ENCODE measurements at regions not wholly inside any gene's neighbourhood (a gene's known extent, or its start where the extent isn't known, plus 50 kb on each side); places are given as distances from the start of the nearest gene placed in this dataset.

DNA sequence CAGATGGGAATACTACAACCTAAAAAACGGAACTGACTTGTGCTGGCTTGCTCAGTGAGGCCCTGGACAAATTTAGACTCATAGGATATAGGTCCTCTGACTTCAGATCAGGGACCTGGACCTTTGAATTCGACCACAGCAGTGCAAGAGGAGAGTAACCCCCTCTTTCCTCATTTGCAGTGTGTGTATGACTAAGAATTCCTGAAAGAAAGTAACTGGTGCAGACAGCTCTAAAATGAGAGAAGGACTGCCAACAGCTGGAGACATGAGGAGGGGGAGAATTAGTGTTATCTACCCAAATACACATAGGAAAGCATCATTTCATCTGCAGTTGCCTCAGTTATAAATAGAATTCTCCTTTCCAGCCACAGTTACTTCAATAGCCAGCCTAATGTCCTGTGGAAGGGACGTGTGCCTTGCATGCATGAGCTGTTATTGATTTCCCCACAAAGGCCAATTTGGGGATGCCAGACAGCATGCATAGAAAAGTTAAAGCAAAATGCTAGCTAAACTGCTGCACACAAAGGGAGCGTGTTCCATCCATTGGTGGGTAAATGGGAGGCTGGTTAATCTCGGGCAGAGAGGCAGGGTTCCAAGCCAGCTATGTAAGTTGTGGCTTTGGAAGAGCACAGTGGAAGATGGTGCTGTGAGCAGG, 442.7 kb downstream of the CDK5RAP2 start:
- no peak overlapping the region for H3K9ac ChIP-seq (ENCODE audit: low read length)
- H3K27me3 ChIP-seq (ENCODE audit: insufficient read depth, low read length): peaks cover 5% of the 10 kb centered on the region
- no peaks in the 10 kb centered on the region for H3K9me2 ChIP-seq (ENCODE audit: insufficient read depth)
- H3K4me3 ChIP-seq (replicated peaks in 1 of 2; ENCODE audit: low read depth in 1 of 2, low read length in 2 of 2): no peak overlapping the region
- H3K4me2 ChIP-seq (ENCODE audit: low read length): no peak overlapping the region
- ATAC-seq (no peak), DNase-seq (ENCODE audit: low read depth, low spot score) (no peak)
- H3K79me2 ChIP-seq (ENCODE audit: insufficient read depth, low read length): no peaks in the 10 kb centered on the region
- no peaks in the 10 kb centered on the region for H4K20me1 ChIP-seq (ENCODE audit: insufficient read depth)
- TF ChIP-seq RAD21 (IDR thresholded peaks at IDR 0.05; ENCODE audit: low read depth) (no peak), SIN3A (IDR thresholded peaks at IDR 0.05; ENCODE audit: low read depth) (no peak), ATF3 (IDR thresholded peaks at IDR 0.05) (no peak), ZBTB33 (IDR thresholded peaks at IDR 0.05; ENCODE audit: extremely low read depth, insufficient replicate concordance, low read length) (no peak), SRF (IDR thresholded peaks at IDR 0.05; ENCODE audit: low read depth) (no peak), EGR1 (IDR thresholded peaks at IDR 0.05; ENCODE audit: low read depth) (no peak), SP1 (IDR thresholded peaks at IDR 0.05; ENCODE audit: low read depth) (no peak), CBX3 (IDR thresholded peaks at IDR 0.05; ENCODE audit: low read depth) (no peak), POLR2AphosphoS5 (IDR thresholded peaks at IDR 0.05; ENCODE audit: low read depth, low read length) (no peak)
- TF ChIP-seq, protein P1, sequence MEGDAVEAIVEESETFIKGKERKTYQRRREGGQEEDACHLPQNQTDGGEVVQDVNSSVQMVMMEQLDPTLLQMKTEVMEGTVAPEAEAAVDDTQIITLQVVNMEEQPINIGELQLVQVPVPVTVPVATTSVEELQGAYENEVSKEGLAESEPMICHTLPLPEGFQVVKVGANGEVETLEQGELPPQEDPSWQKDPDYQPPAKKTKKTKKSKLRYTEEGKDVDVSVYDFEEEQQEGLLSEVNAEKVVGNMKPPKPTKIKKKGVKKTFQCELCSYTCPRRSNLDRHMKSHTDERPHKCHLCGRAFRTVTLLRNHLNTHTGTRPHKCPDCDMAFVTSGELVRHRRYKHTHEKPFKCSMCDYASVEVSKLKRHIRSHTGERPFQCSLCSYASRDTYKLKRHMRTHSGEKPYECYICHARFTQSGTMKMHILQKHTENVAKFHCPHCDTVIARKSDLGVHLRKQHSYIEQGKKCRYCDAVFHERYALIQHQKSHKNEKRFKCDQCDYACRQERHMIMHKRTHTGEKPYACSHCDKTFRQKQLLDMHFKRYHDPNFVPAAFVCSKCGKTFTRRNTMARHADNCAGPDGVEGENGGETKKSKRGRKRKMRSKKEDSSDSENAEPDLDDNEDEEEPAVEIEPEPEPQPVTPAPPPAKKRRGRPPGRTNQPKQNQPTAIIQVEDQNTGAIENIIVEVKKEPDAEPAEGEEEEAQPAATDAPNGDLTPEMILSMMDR (IDR thresholded peaks at IDR 0.05 in 2 of 3, conservative IDR thresholded peaks at IDR 0.05 in 1 of 3; ENCODE audit: borderline replicate concordance in 1 of 3, insufficient read depth in 1 of 3, low read depth in 2 of 3, low read length in 2 of 3): no peak
- H3K9me3 ChIP-seq (ENCODE audit: control insufficient read depth in 1 of 2, insufficient read depth in 1 of 2, low read depth in 1 of 2, low read length in 2 of 2): no peaks in the 10 kb centered on the region
- no peak overlapping the region for H3K27ac ChIP-seq (ENCODE audit: low read depth, low read length)
- H2AFZ ChIP-seq (ENCODE audit: low read depth, low read length, poor library complexity, severe bottlenecking): no peak overlapping the region
- RAD21 ChIA-PET (ENCODE audit: low non-redundant PET in 1 of 2, low total read pairs in 2 of 2, uncharacterized antibody in 2 of 2, unreplicated experiment in 2 of 2): no interaction called here
- H3K36me3 ChIP-seq (ENCODE audit: control insufficient read depth in 1 of 2, insufficient read depth in 2 of 2, low read length in 2 of 2): no peaks in the 10 kb centered on the region
- no peaks in the 10 kb centered on the region for H3K4me1 ChIP-seq (ENCODE audit: control insufficient read depth in 1 of 2, insufficient read depth in 2 of 2, low read length in 2 of 2)
- POLR2A ChIA-PET: no interaction called here
- no TSS peak for BruUV-seq (replicated peaks)
- intact Hi-C loops (cut with micrococcal nuclease): no loop called here
- CTCF ChIA-PET: no interaction called here

Data from HCT116 (cell line).